ENCODE measurements at regions not wholly inside any gene's neighbourhood (a gene's known extent, or its start where the extent isn't known, plus 50 kb on each side); places are given as distances from the start of the nearest gene placed in this dataset.

DNA sequence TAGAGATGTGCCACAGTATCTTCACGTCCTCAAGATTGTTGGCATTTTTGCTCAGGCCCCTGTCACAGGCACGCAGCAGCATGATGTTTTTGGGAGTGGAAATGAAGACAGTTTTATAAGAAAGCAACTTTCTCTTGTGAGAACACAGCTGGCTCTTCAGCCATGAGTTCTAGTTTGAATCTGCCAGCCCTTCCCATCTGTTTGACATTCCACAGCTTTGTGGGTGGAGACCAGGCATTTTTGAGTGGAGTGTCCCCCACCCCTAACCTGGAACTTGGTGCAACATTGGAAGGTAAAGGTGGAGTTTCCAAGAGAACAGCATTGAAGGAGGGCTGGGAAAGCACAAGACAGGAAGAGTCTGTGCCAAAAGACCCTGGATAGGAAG lies 253.1 kb upstream of the IGFBP3 start:
- no peak overlapping the region for H3K27ac ChIP-seq (ENCODE audit: low read depth, low read length)

DNA sequence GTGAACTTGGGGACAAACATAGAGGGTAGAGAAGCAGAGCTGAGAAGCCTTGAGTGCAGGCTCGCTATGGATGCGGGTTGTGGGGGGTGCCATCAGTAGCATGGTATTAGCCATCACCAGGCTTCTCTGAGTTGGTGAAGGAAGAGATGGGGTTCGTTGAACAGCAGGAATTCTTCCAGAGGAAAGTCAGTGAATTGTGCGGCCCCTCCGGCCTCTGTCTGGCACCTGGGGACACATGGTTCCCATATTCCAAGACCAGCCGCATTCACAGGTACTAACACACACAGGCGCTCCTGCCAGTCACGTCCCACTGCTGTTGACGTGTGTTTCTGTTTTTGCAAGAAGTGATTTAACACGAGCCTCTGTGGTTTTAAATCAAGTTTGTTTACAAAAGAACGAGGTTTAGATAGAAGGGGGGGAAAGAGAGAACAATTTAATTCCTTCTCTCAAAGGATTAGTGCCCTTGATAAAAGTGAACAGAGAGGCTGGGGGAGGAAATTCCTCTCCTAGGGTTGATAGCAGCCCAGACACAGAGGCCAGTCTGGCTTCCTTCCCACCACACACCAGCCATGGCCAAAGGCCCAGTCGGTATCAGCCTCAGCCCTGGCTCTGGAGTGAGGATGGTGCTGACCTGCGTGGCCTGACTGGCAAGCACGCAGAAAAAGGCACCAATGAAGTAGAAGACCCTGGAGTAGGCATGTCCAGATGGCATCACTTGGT lies 252.6 kb upstream of the IGFBP3 start:
- Histone ChIP-seq H3K36me3 (ENCODE audit: control insufficient read depth in 5 of 5, insufficient read depth in 5 of 5, low read length in 5 of 5) (no peaks in the 10 kb centered on the region), H3K27ac (ENCODE audit: low read depth, low read length) (no peak overlapping the region), H3K9ac (ENCODE audit: low read length in 5 of 5) (no peak overlapping the region), H3K9me3 (ENCODE audit: control insufficient read depth in 5 of 5, low read length in 5 of 5) (no peaks in the 10 kb centered on the region), H3K4me1 (ENCODE audit: control insufficient read depth in 5 of 5, insufficient read depth in 5 of 5, low read length in 5 of 5) (peaks cover 0 to 3% (median 0%) of the 10 kb centered on the region in 5 donors), H3K4me3 (ENCODE audit: low read depth in 1 of 5, low read length in 5 of 5) (no peak overlapping the region), H3K27me3 (ENCODE audit: control insufficient read depth in 5 of 5, insufficient read depth in 4 of 5, low read length in 5 of 5) (no peaks in the 10 kb centered on the region)

More for the DNA sequence above, 253.1 kb upstream of the IGFBP3 start:
- Histone ChIP-seq H3K9ac (ENCODE audit: low read length in 5 of 5) (no peak overlapping the region), H3K4me1 (ENCODE audit: control insufficient read depth in 5 of 5, insufficient read depth in 5 of 5, low read length in 5 of 5) (peaks cover 0 to 8% (median 0%) of the 10 kb centered on the region in 5 donors), H3K4me3 (ENCODE audit: low read depth in 1 of 5, low read length in 5 of 5) (no peak overlapping the region), H3K9me3 (ENCODE audit: control insufficient read depth in 5 of 5, low read length in 5 of 5) (no peaks in the 10 kb centered on the region), H3K27me3 (ENCODE audit: control insufficient read depth in 5 of 5, insufficient read depth in 4 of 5, low read length in 5 of 5) (no peaks in the 10 kb centered on the region), H3K36me3 (ENCODE audit: control insufficient read depth in 5 of 5, insufficient read depth in 5 of 5, low read length in 5 of 5) (no peaks in the 10 kb centered on the region)

- no peaks in the 10 kb centered on the region for H3K27me3 ChIP-seq (ENCODE audit: control insufficient read depth in 5 of 5, insufficient read depth in 4 of 5, low read length in 5 of 5)
- H3K9ac ChIP-seq (ENCODE audit: low read length in 5 of 5) = no peak overlapping the region
- H3K4me1 ChIP-seq (ENCODE audit: control insufficient read depth in 5 of 5, insufficient read depth in 5 of 5, low read length in 5 of 5) = no peaks in the 10 kb centered on the region
- H3K36me3 ChIP-seq (ENCODE audit: control insufficient read depth in 5 of 5, insufficient read depth in 5 of 5, low read length in 5 of 5) = no peaks in the 10 kb centered on the region
- H3K4me3 ChIP-seq (ENCODE audit: low read depth in 1 of 5, low read length in 5 of 5) = no peak overlapping the region
- no peak overlapping the region for H3K27ac ChIP-seq (ENCODE audit: low read depth, low read length)
- H3K9me3 ChIP-seq (ENCODE audit: control insufficient read depth in 5 of 5, low read length in 5 of 5) = no peaks in the 10 kb centered on the region
Observed at GRCh38 chr7:46170792-46171191, 249.7 kb upstream of the IGFBP3 start.

DNA sequence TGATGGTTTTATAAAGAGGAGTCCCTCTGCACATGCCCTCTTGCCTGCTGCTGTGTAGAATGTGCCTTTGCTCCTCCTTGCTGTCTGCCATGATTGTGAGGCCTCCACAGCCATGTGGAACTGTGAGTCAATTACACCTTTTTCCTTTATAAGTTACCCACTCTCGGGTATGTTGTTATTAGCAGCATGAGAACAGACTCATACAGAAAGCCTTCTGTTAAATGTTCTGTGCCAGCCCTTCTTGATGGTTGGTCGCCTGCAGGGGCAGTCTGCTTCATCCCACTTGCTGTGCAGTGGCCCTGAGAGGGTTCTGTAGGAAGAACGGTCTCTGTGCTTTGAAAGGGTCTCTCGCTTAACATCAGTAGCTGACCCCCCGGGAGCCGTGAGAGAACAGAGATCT lies 248.9 kb upstream of the IGFBP3 start:
- Histone ChIP-seq H3K4me3 (ENCODE audit: low read depth in 1 of 5, low read length in 5 of 5) (no peak overlapping the region), H3K9ac (ENCODE audit: low read length in 5 of 5) (no peak overlapping the region), H3K27me3 (ENCODE audit: control insufficient read depth in 5 of 5, insufficient read depth in 4 of 5, low read length in 5 of 5) (no peaks in the 10 kb centered on the region), H3K27ac (ENCODE audit: low read depth, low read length) (no peak overlapping the region), H3K9me3 (ENCODE audit: control insufficient read depth in 5 of 5, low read length in 5 of 5) (no peaks in the 10 kb centered on the region), H3K4me1 (ENCODE audit: control insufficient read depth in 5 of 5, insufficient read depth in 5 of 5, low read length in 5 of 5) (no peaks in the 10 kb centered on the region), H3K36me3 (ENCODE audit: control insufficient read depth in 5 of 5, insufficient read depth in 5 of 5, low read length in 5 of 5) (no peaks in the 10 kb centered on the region)

DNA sequence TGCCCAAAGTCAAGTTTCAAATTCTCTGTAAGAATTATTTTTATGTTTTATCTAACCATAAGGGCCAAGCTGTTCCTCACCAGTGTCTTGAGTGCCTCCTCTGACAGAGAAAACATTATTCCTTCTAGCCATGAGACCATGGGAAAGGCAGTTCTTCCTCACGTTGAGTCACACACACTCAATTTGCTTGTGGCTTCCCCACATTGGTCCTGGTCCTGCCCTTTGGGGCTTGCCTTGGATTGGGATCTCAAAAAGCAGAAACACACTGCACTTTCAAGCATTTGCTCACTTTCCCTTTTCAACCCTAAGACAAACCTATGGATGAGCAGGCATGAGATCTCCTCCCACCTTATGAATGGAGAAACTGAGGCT lies 248.3 kb upstream of the IGFBP3 start:
- Histone ChIP-seq H3K4me3 (ENCODE audit: low read depth in 1 of 5, low read length in 5 of 5) (no peak overlapping the region), H3K27ac (ENCODE audit: low read depth, low read length) (no peak overlapping the region), H3K9ac (ENCODE audit: low read length in 5 of 5) (no peak overlapping the region), H3K27me3 (ENCODE audit: control insufficient read depth in 5 of 5, insufficient read depth in 4 of 5, low read length in 5 of 5) (no peaks in the 10 kb centered on the region), H3K36me3 (ENCODE audit: control insufficient read depth in 5 of 5, insufficient read depth in 5 of 5, low read length in 5 of 5) (no peaks in the 10 kb centered on the region), H3K9me3 (ENCODE audit: control insufficient read depth in 5 of 5, low read length in 5 of 5) (no peaks in the 10 kb centered on the region), H3K4me1 (ENCODE audit: control insufficient read depth in 5 of 5, insufficient read depth in 5 of 5, low read length in 5 of 5) (no peaks in the 10 kb centered on the region)

DNA sequence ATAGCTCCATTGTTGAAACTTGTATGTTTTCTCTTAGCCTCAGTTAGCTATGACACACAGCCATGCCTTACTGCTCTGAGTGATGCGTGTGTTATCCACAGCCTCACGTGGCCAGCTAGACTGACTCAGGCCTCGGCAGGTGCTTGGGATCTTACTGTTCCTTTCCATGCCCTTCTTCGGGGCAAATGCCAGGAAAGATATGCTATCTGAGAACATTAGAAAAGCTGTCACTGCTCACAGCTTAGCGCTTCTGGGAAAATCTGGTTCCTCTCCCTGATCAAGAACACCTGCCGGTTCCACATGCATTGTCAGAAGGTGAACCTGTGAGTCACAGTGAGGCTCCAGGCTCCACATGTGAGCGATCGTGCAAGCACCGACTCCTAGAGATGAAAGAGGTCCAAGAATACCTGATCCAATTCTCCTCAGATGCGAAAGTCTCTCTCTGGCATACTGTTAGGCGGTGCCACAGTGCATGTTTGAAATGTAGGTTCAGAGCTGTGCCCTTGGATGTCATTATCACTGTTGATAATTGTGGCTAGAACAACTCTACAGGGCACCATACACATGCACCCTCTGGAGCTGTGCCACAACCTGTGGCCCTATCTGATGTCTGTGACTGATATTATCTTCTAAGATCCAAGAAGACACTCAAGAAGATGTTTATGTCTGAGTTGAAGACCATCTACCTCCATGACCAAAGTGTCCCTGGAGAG lies 247.8 kb upstream of the IGFBP3 start:
- H3K9me3 ChIP-seq (ENCODE audit: control insufficient read depth in 5 of 5, low read length in 5 of 5) = no peaks in the 10 kb centered on the region
- H3K4me3 ChIP-seq (ENCODE audit: low read depth in 1 of 5, low read length in 5 of 5) = no peak overlapping the region
- H3K27ac ChIP-seq (ENCODE audit: low read depth, low read length) = no peak overlapping the region
- no peaks in the 10 kb centered on the region for H3K4me1 ChIP-seq (ENCODE audit: control insufficient read depth in 5 of 5, insufficient read depth in 5 of 5, low read length in 5 of 5)
- no peaks in the 10 kb centered on the region for H3K36me3 ChIP-seq (ENCODE audit: control insufficient read depth in 5 of 5, insufficient read depth in 5 of 5, low read length in 5 of 5)
- H3K27me3 ChIP-seq (ENCODE audit: control insufficient read depth in 5 of 5, insufficient read depth in 4 of 5, low read length in 5 of 5) = no peaks in the 10 kb centered on the region
- no peak overlapping the region for H3K9ac ChIP-seq (ENCODE audit: low read length in 5 of 5)

DNA sequence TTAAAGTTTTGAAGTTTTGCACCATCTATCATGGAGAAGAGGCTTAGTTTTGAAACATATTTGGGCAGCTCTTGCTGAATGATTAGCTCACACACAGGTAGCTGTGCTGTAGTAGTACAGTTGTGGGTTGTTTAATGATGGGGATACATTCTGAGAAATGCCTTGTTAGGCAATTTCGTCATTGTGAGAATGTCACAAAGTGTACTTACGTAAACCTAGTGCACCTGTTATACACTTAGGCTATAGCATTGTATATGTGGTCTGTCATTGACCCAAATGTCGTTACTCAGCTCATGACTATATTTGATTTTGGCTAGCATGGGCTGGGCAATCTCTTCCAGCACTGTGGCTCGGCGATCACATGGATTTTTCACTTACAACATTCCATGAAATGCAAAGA lies 247.2 kb upstream of the IGFBP3 start:
- Histone ChIP-seq H3K27me3 (ENCODE audit: control insufficient read depth in 5 of 5, insufficient read depth in 4 of 5, low read length in 5 of 5) (no peaks in the 10 kb centered on the region), H3K27ac (ENCODE audit: low read depth, low read length) (no peak overlapping the region), H3K36me3 (ENCODE audit: control insufficient read depth in 5 of 5, insufficient read depth in 5 of 5, low read length in 5 of 5) (no peaks in the 10 kb centered on the region), H3K9ac (ENCODE audit: low read length in 5 of 5) (no peak overlapping the region), H3K4me3 (ENCODE audit: low read depth in 1 of 5, low read length in 5 of 5) (no peak overlapping the region), H3K9me3 (ENCODE audit: control insufficient read depth in 5 of 5, low read length in 5 of 5) (no peaks in the 10 kb centered on the region), H3K4me1 (ENCODE audit: control insufficient read depth in 5 of 5, insufficient read depth in 5 of 5, low read length in 5 of 5) (no peaks in the 10 kb centered on the region)

DNA sequence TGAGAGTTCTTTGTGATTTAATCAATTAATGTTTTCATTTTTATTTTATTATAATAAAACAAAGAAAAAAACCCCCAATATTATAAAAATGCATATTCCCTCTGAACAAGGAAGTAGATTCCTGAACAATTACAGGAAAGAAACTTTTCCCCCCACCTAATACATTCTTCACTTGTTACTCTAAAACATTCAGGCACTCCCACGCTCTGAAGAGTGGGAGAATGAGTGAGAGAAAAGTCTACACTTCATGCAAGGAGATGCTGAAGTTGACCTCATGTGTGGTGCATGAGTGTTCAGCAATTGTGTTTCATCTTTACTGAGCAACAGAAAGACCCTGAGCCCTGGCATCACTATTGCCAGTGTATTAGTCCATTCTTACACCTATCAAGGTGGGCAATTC lies 244.2 kb upstream of the IGFBP3 start:
- no peaks in the 10 kb centered on the region for H3K9me3 ChIP-seq (ENCODE audit: control insufficient read depth in 5 of 5, low read length in 5 of 5)
- no peaks in the 10 kb centered on the region for H3K27me3 ChIP-seq (ENCODE audit: control insufficient read depth in 5 of 5, insufficient read depth in 4 of 5, low read length in 5 of 5)
- H3K36me3 ChIP-seq (ENCODE audit: control insufficient read depth in 5 of 5, insufficient read depth in 5 of 5, low read length in 5 of 5) = no peaks in the 10 kb centered on the region
- no peak overlapping the region for H3K27ac ChIP-seq (ENCODE audit: low read depth, low read length)
- no peak overlapping the region for H3K9ac ChIP-seq (ENCODE audit: low read length in 5 of 5)
- no peaks in the 10 kb centered on the region for H3K4me1 ChIP-seq (ENCODE audit: control insufficient read depth in 5 of 5, insufficient read depth in 5 of 5, low read length in 5 of 5)
- no peak overlapping the region for H3K4me3 ChIP-seq (ENCODE audit: low read depth in 1 of 5, low read length in 5 of 5)

DNA sequence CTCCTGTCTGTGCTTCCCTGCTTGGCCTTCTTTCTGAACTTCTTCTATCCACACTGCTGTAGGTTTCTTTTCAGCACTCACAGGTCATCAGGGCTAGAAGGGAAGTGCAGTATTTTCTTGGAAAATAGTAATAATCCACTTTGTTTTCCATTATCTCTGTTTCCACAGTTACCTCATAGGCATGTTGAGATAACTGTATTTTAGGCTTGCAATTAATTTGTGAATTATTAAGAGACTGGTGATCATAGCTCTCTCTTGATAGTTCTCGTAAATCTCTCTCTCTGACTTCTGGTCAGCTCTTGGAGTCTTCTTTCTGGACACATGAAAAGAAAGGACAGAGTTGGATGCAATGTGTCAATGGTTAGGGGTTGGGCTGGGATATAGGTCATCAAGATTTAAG lies 243.6 kb upstream of the IGFBP3 start:
- Histone ChIP-seq H3K9me3 (ENCODE audit: control insufficient read depth in 5 of 5, low read length in 5 of 5) (no peaks in the 10 kb centered on the region), H3K27me3 (ENCODE audit: control insufficient read depth in 5 of 5, insufficient read depth in 4 of 5, low read length in 5 of 5) (no peaks in the 10 kb centered on the region), H3K36me3 (ENCODE audit: control insufficient read depth in 5 of 5, insufficient read depth in 5 of 5, low read length in 5 of 5) (no peaks in the 10 kb centered on the region), H3K4me3 (ENCODE audit: low read depth in 1 of 5, low read length in 5 of 5) (no peak overlapping the region), H3K9ac (ENCODE audit: low read length in 5 of 5) (no peak overlapping the region), H3K4me1 (ENCODE audit: control insufficient read depth in 5 of 5, insufficient read depth in 5 of 5, low read length in 5 of 5) (no peaks in the 10 kb centered on the region), H3K27ac (ENCODE audit: low read depth, low read length) (no peak overlapping the region)

DNA sequence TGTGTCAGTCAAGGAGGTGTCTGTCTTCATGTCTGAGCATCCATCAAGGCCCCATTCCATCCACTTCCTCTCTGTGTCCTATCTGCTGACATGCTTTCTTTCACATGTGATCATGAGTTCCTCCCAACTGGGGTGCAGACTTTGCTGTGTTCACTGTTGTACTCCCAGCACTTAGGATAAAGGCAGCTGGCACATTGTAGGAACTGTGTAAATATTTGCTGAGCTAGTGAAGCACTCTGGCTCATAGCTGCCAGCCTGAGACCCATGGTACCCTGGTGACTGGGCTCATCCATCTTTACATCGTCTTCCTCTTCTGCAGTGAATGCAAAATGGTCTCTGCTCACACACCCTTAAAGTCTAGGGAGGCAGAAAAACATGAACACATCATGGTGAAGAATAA lies 242.2 kb upstream of the IGFBP3 start:
- no peaks in the 10 kb centered on the region for H3K36me3 ChIP-seq (ENCODE audit: control insufficient read depth in 5 of 5, insufficient read depth in 5 of 5, low read length in 5 of 5)
- no peak overlapping the region for H3K9ac ChIP-seq (ENCODE audit: low read length in 5 of 5)
- H3K27ac ChIP-seq (ENCODE audit: low read depth, low read length) = no peak overlapping the region
- H3K4me1 ChIP-seq (ENCODE audit: control insufficient read depth in 5 of 5, insufficient read depth in 5 of 5, low read length in 5 of 5) = no peaks in the 10 kb centered on the region
- H3K9me3 ChIP-seq (ENCODE audit: control insufficient read depth in 5 of 5, low read length in 5 of 5) = no peaks in the 10 kb centered on the region
- no peaks in the 10 kb centered on the region for H3K27me3 ChIP-seq (ENCODE audit: control insufficient read depth in 5 of 5, insufficient read depth in 4 of 5, low read length in 5 of 5)
- H3K4me3 ChIP-seq (ENCODE audit: low read depth in 1 of 5, low read length in 5 of 5) = no peak overlapping the region
